T-helper 2 cell treated with Interferon-gamma antibody and Interleukin-4, amounts not matched to agents 5 μg/mL and 100 μg/mL, for 36 hours (primary cell): ENCODE measurements at regions not wholly inside any gene's neighbourhood (a gene's known extent, or its start where the extent isn't known, plus 50 kb on each side); places are given as distances from the start of the nearest gene placed in this dataset.

ENCODE experiments used
- DNase-seq: peaks from one replicate; pipeline ENCODE4 v3.0.0; 2021; ENCODE audit warnings: low spot score
- H3K27ac Mint-ChIP-seq: one replicate; pipeline ENCODE4 v1.8.0; 2021; ENCODE audit warnings: mild to moderate bottlenecking, mixed read lengths
- H3K27me3 Mint-ChIP-seq: one replicate; pipeline ENCODE4 v1.8.0; 2021; ENCODE audit warnings: low read depth, mixed read lengths
- H3K36me3 Mint-ChIP-seq: one replicate; pipeline ENCODE4 v1.8.0; 2021; ENCODE audit warnings: low read depth, mixed read lengths
- H3K4me1 Mint-ChIP-seq: one replicate; pipeline ENCODE4 v1.8.0; 2021; ENCODE audit warnings: low read depth, mixed read lengths
- H3K4me3 Mint-ChIP-seq: one replicate; pipeline ENCODE4 v1.8.0; 2022; ENCODE audit warnings: mild to moderate bottlenecking, moderate library complexity, mixed read lengths
- H3K9me3 Mint-ChIP-seq: one replicate; pipeline ENCODE4 v1.8.0; 2021; ENCODE audit warnings: mixed read lengths

GRCh38 chr2:21561965-21562364, 438.2 kb downstream of the TDRD15 start:
- Mint-ChIP-seq H3K27me3 (no peaks in the 10 kb centered on the region), H3K27ac (no peak overlapping the region), H3K4me3 (no peak overlapping the region), H3K36me3 (no peaks in the 10 kb centered on the region), H3K4me1 (no peaks in the 10 kb centered on the region), H3K9me3 (peaks cover 17% of the 10 kb centered on the region)
- DNase-seq, result no peak

GRCh38 chr2:21567395-21567794, 443.6 kb downstream of the TDRD15 start:
- Mint-ChIP-seq H3K4me3 (no peak overlapping the region), H3K9me3 (peaks cover 26% of the 10 kb centered on the region)

GRCh38 chr2:21571686-21572085, 447.9 kb downstream of the TDRD15 start:
- no peak for DNase-seq
- Mint-ChIP-seq H3K27ac (no peak overlapping the region), H3K9me3 (peaks cover 44% of the 10 kb centered on the region), H3K36me3 (no peaks in the 10 kb centered on the region), H3K27me3 (no peaks in the 10 kb centered on the region), H3K4me3 (no peak overlapping the region), H3K4me1 (no peaks in the 10 kb centered on the region)

More at GRCh38 chr2:21567395-21567794, 443.6 kb downstream of the TDRD15 start:
- DNase-seq, result no peak
- Mint-ChIP-seq H3K36me3 (no peaks in the 10 kb centered on the region), H3K4me1 (no peaks in the 10 kb centered on the region), H3K27ac (no peak overlapping the region), H3K27me3 (no peaks in the 10 kb centered on the region)

- Mint-ChIP-seq H3K9me3 (peaks cover 29% of the 10 kb centered on the region), H3K4me1 (no peaks in the 10 kb centered on the region), H3K27me3 (no peaks in the 10 kb centered on the region), H3K27ac (no peak overlapping the region), H3K4me3 (no peak overlapping the region), H3K36me3 (no peaks in the 10 kb centered on the region)
- DNase-seq, result no peak
Measured at GRCh38 chr2:21580391-21580790, 456.6 kb downstream of the TDRD15 start.

GRCh38 chr2:21585881-21586280, 462.1 kb downstream of the TDRD15 start:
- H3K4me1 Mint-ChIP-seq, result no peaks in the 10 kb centered on the region
- H3K9me3 Mint-ChIP-seq, result peaks cover 15% of the 10 kb centered on the region
- no peak overlapping the region for H3K27ac Mint-ChIP-seq
- DNase-seq, result no peak
- H3K36me3 Mint-ChIP-seq, result no peaks in the 10 kb centered on the region
- no peak overlapping the region for H3K4me3 Mint-ChIP-seq
- no peaks in the 10 kb centered on the region for H3K27me3 Mint-ChIP-seq

- H3K9me3 Mint-ChIP-seq, result peaks cover 25% of the 10 kb centered on the region
- DNase-seq, result no peak
- no peaks in the 10 kb centered on the region for H3K36me3 Mint-ChIP-seq
- no peaks in the 10 kb centered on the region for H3K4me1 Mint-ChIP-seq
- H3K4me3 Mint-ChIP-seq, result no peak overlapping the region
- no peaks in the 10 kb centered on the region for H3K27me3 Mint-ChIP-seq
- no peak overlapping the region for H3K27ac Mint-ChIP-seq
Measured at GRCh38 chr2:21590026-21590690, 466.4 kb downstream of the TDRD15 start.

- Mint-ChIP-seq H3K4me3 (no peak overlapping the region), H3K27ac (no peak overlapping the region), H3K27me3 (no peaks in the 10 kb centered on the region), H3K9me3 (peaks cover 28% of the 10 kb centered on the region), H3K4me1 (no peaks in the 10 kb centered on the region), H3K36me3 (no peaks in the 10 kb centered on the region)
- DNase-seq, result no peak
Measured at GRCh38 chr2:21591926-21592325, 468.2 kb downstream of the TDRD15 start.

GRCh38 chr2:21599417-21599816, 475.6 kb downstream of the TDRD15 start:
- Mint-ChIP-seq H3K27ac (no peak overlapping the region), H3K27me3 (no peaks in the 10 kb centered on the region), H3K9me3 (peaks cover 21% of the 10 kb centered on the region), H3K4me1 (no peaks in the 10 kb centered on the region), H3K4me3 (no peak overlapping the region), H3K36me3 (no peaks in the 10 kb centered on the region)
- DNase-seq, result no peak

GRCh38 chr2:21602789-21603188, 479.0 kb downstream of the TDRD15 start:
- no peak overlapping the region for H3K4me3 Mint-ChIP-seq
- no peaks in the 10 kb centered on the region for H3K27me3 Mint-ChIP-seq
- peaks cover 8% of the 10 kb centered on the region for H3K9me3 Mint-ChIP-seq
- H3K36me3 Mint-ChIP-seq, result no peaks in the 10 kb centered on the region
- no peak overlapping the region for H3K27ac Mint-ChIP-seq
- no peaks in the 10 kb centered on the region for H3K4me1 Mint-ChIP-seq
- no peak for DNase-seq

- Mint-ChIP-seq H3K9me3 (peaks cover 5% of the 10 kb centered on the region), H3K27ac (no peak overlapping the region), H3K27me3 (no peaks in the 10 kb centered on the region), H3K36me3 (no peaks in the 10 kb centered on the region), H3K4me3 (no peak overlapping the region), H3K4me1 (no peaks in the 10 kb centered on the region)
- no peak for DNase-seq
Measured at GRCh38 chr2:21607572-21607971, 483.8 kb downstream of the TDRD15 start.

GRCh38 chr2:21610304-21610703, 486.5 kb downstream of the TDRD15 start:
- no peak for DNase-seq
- H3K4me3 Mint-ChIP-seq, result no peak overlapping the region
- H3K4me1 Mint-ChIP-seq, result no peaks in the 10 kb centered on the region
- no peaks in the 10 kb centered on the region for H3K27me3 Mint-ChIP-seq
- H3K27ac Mint-ChIP-seq, result no peak overlapping the region
- H3K9me3 Mint-ChIP-seq, result peaks cover 14% of the 10 kb centered on the region
- H3K36me3 Mint-ChIP-seq, result no peaks in the 10 kb centered on the region

GRCh38 chr2:21617885-21618434, 494.2 kb downstream of the TDRD15 start:
- no peak overlapping the region for H3K4me3 Mint-ChIP-seq
- DNase-seq, result no peak
- H3K36me3 Mint-ChIP-seq, result no peaks in the 10 kb centered on the region
- no peaks in the 10 kb centered on the region for H3K27me3 Mint-ChIP-seq
- no peak overlapping the region for H3K27ac Mint-ChIP-seq
- no peaks in the 10 kb centered on the region for H3K4me1 Mint-ChIP-seq
- peaks cover 23% of the 10 kb centered on the region for H3K9me3 Mint-ChIP-seq

GRCh38 chr2:21620771-21621170, 497.0 kb downstream of the TDRD15 start:
- no peak overlapping the region for H3K4me3 Mint-ChIP-seq
- no peaks in the 10 kb centered on the region for H3K36me3 Mint-ChIP-seq
- H3K9me3 Mint-ChIP-seq, result peaks cover 12% of the 10 kb centered on the region
- H3K4me1 Mint-ChIP-seq, result no peaks in the 10 kb centered on the region
- DNase-seq, result no peak
- no peak overlapping the region for H3K27ac Mint-ChIP-seq
- no peaks in the 10 kb centered on the region for H3K27me3 Mint-ChIP-seq

GRCh38 chr2:21627938-21628337, 504.2 kb downstream of the TDRD15 start:
- H3K27me3 Mint-ChIP-seq, result no peaks in the 10 kb centered on the region
- no peaks in the 10 kb centered on the region for H3K36me3 Mint-ChIP-seq
- no peak for DNase-seq
- no peak overlapping the region for H3K27ac Mint-ChIP-seq
- no peak overlapping the region for H3K4me3 Mint-ChIP-seq
- no peaks in the 10 kb centered on the region for H3K4me1 Mint-ChIP-seq
- peaks cover 2% of the 10 kb centered on the region for H3K9me3 Mint-ChIP-seq

GRCh38 chr2:21633015-21633414, 509.2 kb downstream of the TDRD15 start:
- H3K36me3 Mint-ChIP-seq, result no peaks in the 10 kb centered on the region
- no peak overlapping the region for H3K27ac Mint-ChIP-seq
- peaks cover 2% of the 10 kb centered on the region for H3K9me3 Mint-ChIP-seq
- no peaks in the 10 kb centered on the region for H3K27me3 Mint-ChIP-seq
- H3K4me3 Mint-ChIP-seq, result no peak overlapping the region
- DNase-seq, result no peak
- H3K4me1 Mint-ChIP-seq, result no peaks in the 10 kb centered on the region
